Lower lobe of right lung (tissue), 2 donors: ENCODE measurements at regions not wholly inside any gene's neighbourhood (a gene's known extent, or its start where the extent isn't known, plus 50 kb on each side); places are given as distances from the start of the nearest gene placed in this dataset.
"Not testable (repeated sequence)": the region's sequence is repeated elsewhere in the genome, so short reads cannot be mapped to it uniquely, and the experiment has no call there.

Source experiments
- ATAC-seq, 2 donors: fragments of 200-7000 bp; cut with Tn5 transposase; one replicate each; pipeline ENCODE4 v1.9.1; 2020 to 2022; ENCODE audit warnings: mild to moderate bottlenecking in 2 of 2, moderate library complexity in 2 of 2
- DNase-seq: peaks from one replicate; pipeline ENCODE4 v3.0.0-alpha.2; 2020
- H3K27ac ChIP-seq: fragments of 200-600 bp; one replicate; pipeline ENCODE4 v1.8.0; 2022
- H3K27me3 ChIP-seq: fragments of 200-600 bp; one replicate; pipeline ENCODE4 v1.8.0; 2022; ENCODE audit warnings: low read depth
- H3K36me3 ChIP-seq: fragments of 200-600 bp; one replicate; pipeline ENCODE4 v1.8.0; 2022; ENCODE audit warnings: mild to moderate bottlenecking
- H3K4me1 ChIP-seq: fragments of 200-600 bp; one replicate; pipeline ENCODE4 v1.8.0; 2022
- H3K4me3 ChIP-seq: fragments of 200-600 bp; one replicate; pipeline ENCODE4 v1.8.0; 2022; ENCODE audit warnings: mild to moderate bottlenecking
- H3K9me3 ChIP-seq: fragments of 200-600 bp; one replicate; pipeline ENCODE4 v1.8.0; 2022
- intact Hi-C: fragments of 100-400 bp; cut with DNase I; formaldehyde crosslinking; loops from one replicate; pipeline ENCODE4 v1.11.0; 2022
- TF ChIP-seq, protein P1 (sequence below): fragments of 200-600 bp; IDR thresholded peaks from one replicate; pipeline ENCODE4 v1.8.0; 2022; ENCODE audit warnings: antibody characterized with exemption, mild to moderate bottlenecking
- donor health status: DM: no; HTN: yes; CAD: no; lungs with severe emphysema.

- ATAC-seq (no peak), DNase-seq (no peak)
- TF ChIP-seq, protein P1, sequence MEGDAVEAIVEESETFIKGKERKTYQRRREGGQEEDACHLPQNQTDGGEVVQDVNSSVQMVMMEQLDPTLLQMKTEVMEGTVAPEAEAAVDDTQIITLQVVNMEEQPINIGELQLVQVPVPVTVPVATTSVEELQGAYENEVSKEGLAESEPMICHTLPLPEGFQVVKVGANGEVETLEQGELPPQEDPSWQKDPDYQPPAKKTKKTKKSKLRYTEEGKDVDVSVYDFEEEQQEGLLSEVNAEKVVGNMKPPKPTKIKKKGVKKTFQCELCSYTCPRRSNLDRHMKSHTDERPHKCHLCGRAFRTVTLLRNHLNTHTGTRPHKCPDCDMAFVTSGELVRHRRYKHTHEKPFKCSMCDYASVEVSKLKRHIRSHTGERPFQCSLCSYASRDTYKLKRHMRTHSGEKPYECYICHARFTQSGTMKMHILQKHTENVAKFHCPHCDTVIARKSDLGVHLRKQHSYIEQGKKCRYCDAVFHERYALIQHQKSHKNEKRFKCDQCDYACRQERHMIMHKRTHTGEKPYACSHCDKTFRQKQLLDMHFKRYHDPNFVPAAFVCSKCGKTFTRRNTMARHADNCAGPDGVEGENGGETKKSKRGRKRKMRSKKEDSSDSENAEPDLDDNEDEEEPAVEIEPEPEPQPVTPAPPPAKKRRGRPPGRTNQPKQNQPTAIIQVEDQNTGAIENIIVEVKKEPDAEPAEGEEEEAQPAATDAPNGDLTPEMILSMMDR, result no peak
- no peaks in the 10 kb centered on the region for H3K27me3 ChIP-seq
- no peaks in the 10 kb centered on the region for H3K9me3 ChIP-seq
- no peaks in the 10 kb centered on the region for H3K36me3 ChIP-seq
- intact Hi-C loops, result no loop called here
- H3K4me3 ChIP-seq, result no peak overlapping the region
- no peaks in the 10 kb centered on the region for H3K4me1 ChIP-seq
- H3K27ac ChIP-seq, result no peak overlapping the region
Observed at GRCh38 chr7:153107826-153108225, 348.3 kb downstream of the ACTR3B start.

DNA sequence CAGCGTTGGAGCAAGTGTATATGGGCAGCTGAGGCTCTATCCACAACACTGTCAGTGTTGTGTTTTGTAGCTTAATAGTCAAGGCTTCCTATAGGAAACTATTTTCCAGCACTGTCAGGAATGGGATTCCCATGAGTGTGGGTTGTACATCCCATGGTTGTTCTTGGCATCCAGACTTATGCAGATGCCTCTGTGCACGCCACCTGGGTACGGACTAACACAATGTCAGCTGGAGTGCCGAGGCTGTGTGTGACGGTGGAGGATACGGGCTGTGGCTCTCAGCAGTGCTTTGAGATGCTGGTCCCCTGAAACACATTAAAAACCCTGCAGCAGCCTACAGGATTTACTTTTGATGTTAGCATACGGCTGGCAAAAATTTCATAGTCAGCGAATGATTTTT lies 350.0 kb downstream of the ACTR3B start:
- DNase-seq (no peak), ATAC-seq (no peak)
- intact Hi-C loops, result no loop called here
- H3K36me3 ChIP-seq, result no peaks in the 10 kb centered on the region
- no peaks in the 10 kb centered on the region for H3K27me3 ChIP-seq
- H3K4me1 ChIP-seq, result no peaks in the 10 kb centered on the region
- no peaks in the 10 kb centered on the region for H3K9me3 ChIP-seq
- H3K4me3 ChIP-seq, result no peak overlapping the region
- TF ChIP-seq, protein P1, result no peak
- no peak overlapping the region for H3K27ac ChIP-seq

DNA sequence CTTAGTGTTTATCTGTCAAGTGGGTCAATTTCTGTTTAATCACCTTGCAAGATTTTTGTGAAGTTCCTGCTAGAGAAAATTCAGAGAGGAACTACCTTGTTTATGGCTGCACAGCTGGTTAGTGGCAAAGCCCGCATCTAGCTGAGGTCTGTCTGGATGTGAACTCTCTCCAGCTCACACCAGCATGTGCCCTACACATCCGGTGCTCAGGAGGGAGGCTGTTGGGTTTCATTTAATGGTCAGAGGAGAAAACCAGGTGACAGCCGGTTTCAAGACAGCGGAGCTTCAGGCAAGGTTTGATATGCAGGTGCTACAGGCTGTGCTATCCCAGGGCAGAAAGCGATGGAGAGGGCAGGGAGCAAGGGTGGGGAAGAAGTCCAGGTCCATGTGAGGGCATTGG lies 351.1 kb downstream of the ACTR3B start:
- intact Hi-C loops, result no loop called here
- Histone ChIP-seq H3K4me1 (no peaks in the 10 kb centered on the region), H3K36me3 (no peaks in the 10 kb centered on the region), H3K27ac (no peak overlapping the region), H3K9me3 (no peaks in the 10 kb centered on the region), H3K27me3 (no peaks in the 10 kb centered on the region), H3K4me3 (no peak overlapping the region)
- ATAC-seq, result no peak
- DNase-seq, result no peak
- TF ChIP-seq, protein P1, result no peak

- not testable (repeated sequence) for H3K4me1 ChIP-seq, ATAC-seq
Observed at GRCh38 chr7:153122255-153122654, 362.7 kb downstream of the ACTR3B start.

DNA sequence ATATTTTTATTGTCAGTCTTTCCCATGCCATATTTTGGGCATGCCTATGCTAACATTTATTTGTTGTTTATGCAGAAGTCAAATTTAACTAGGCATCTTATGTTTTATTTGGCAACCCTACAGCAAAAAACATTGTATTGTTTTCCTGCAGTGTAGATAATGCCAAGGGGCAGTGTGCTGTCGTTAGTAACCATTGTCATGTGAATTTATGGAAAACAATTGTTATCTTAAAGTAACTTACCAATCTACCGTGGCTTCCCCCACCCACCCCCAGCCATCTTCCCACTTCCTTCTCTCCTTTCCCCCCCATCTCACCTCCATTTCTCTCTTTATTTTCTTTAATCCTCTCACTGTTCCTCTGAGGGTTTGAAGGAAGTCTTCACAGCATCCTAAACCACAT lies 370.5 kb downstream of the ACTR3B start:
- no peaks in the 10 kb centered on the region for H3K27me3 ChIP-seq
- DNase-seq, result no peak
- no peak overlapping the region for H3K4me3 ChIP-seq
- H3K36me3 ChIP-seq, result no peaks in the 10 kb centered on the region
- ATAC-seq, result no peak
- no peak overlapping the region for H3K27ac ChIP-seq
- H3K9me3 ChIP-seq, result no peaks in the 10 kb centered on the region
- intact Hi-C loops, result no loop called here
- TF ChIP-seq, protein P1, result no peak
- no peaks in the 10 kb centered on the region for H3K4me1 ChIP-seq

More at GRCh38 chr7:153122255-153122654, 362.7 kb downstream of the ACTR3B start:
- H3K9me3 ChIP-seq, H3K27ac ChIP-seq, DNase-seq, H3K4me3 ChIP-seq, H3K36me3 ChIP-seq, intact Hi-C loops, H3K27me3 ChIP-seq: not testable (repeated sequence)

DNA sequence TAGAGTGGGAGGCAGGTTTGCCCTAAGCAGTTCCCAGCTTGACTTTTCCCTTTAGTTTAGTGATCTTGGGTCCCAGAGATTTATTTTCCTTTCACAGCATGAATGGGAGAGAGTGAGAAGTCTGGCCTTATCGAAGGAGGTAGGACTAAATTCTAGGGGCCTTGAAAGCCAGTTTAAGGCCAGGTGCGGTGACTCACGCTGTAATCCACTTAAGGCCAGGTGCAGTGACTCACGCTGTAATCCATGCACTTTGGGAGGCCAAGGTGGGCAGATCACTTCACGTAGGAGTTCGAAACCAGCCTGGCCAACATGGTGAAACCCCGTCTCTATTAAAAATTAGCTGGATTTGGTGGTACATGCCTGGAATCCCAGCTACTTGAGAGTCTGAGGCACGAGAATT lies 392.2 kb downstream of the ACTR3B start:
- DNase-seq (no peak), ATAC-seq (no peak)
- Histone ChIP-seq H3K27me3 (no peaks in the 10 kb centered on the region), H3K36me3 (no peaks in the 10 kb centered on the region), H3K4me3 (no peak overlapping the region), H3K4me1 (no peaks in the 10 kb centered on the region), H3K27ac (no peak overlapping the region), H3K9me3 (peaks cover 7% of the 10 kb centered on the region)
- TF ChIP-seq, protein P1, result no peak
- intact Hi-C loops, result no loop called here
